Endodermal cell (in vitro differentiated cells): ENCODE measurements at regions not wholly inside any gene's neighbourhood (a gene's known extent, or its start where the extent isn't known, plus 50 kb on each side); places are given as distances from the start of the nearest gene placed in this dataset.
"Not testable (repeated sequence)": the region's sequence is repeated elsewhere in the genome, so short reads cannot be mapped to it uniquely, and the experiment has no call there.

Source experiments
- DNase-seq: peaks from one replicate; pipeline ENCODE4 v3.0.0-alpha.2; 2017
- H3K27ac ChIP-seq: 2 replicates; pipeline ENCODE4 v1.5.1; 2013; ENCODE audit warnings: mild to moderate bottlenecking, low read depth, low read length, moderate library complexity
- H3K27me3 ChIP-seq: 2 replicates; pipeline ENCODE4 v1.6.1; 2013; ENCODE audit warnings: mild to moderate bottlenecking, low read length, moderate library complexity; ENCODE audit not compliant: insufficient read depth, control insufficient read depth, poor library complexity, severe bottlenecking
- H3K36me3 ChIP-seq: 2 replicates; pipeline ENCODE4 v1.7.0; 2013; ENCODE audit warnings: mild to moderate bottlenecking, low read length, moderate library complexity; ENCODE audit not compliant: control insufficient read depth, insufficient read depth
- H3K4me1 ChIP-seq: one replicate; pipeline ENCODE4 v1.7.0; 2013; ENCODE audit warnings: low read length; ENCODE audit not compliant: control insufficient read depth, insufficient read depth
- H3K4me3 ChIP-seq: 2 replicates; pipeline ENCODE4 v1.5.1; 2013; ENCODE audit warnings: mild to moderate bottlenecking, low read length, moderate library complexity
- H3K9ac ChIP-seq: 2 replicates; pipeline ENCODE4 v1.6.1; 2013; ENCODE audit warnings: mild to moderate bottlenecking, low read length, moderate library complexity; ENCODE audit not compliant: poor library complexity, severe bottlenecking; ENCODE audit errors: extremely low read depth
- H3K9me3 ChIP-seq: 2 replicates; pipeline ENCODE4 v1.6.1; 2013; ENCODE audit warnings: mild to moderate bottlenecking, low read length, moderate library complexity; ENCODE audit not compliant: control insufficient read depth
- H3K27ac Mint-ChIP-seq: 2 replicates; pipeline ENCODE4 v1.8.0; 2020; ENCODE audit warnings: mixed read lengths
- H3K27me3 Mint-ChIP-seq: 2 replicates; pipeline ENCODE4 v1.8.0; 2021; ENCODE audit warnings: mild to moderate bottlenecking, mixed read lengths; ENCODE audit not compliant: insufficient read depth
- H3K36me3 Mint-ChIP-seq: 2 replicates; pipeline ENCODE4 v1.8.0; 2020; ENCODE audit warnings: low read depth, mixed read lengths
- H3K4me1 Mint-ChIP-seq: 2 replicates; pipeline ENCODE4 v1.8.0; 2020; ENCODE audit warnings: mixed read lengths
- H3K4me3 Mint-ChIP-seq: 2 replicates; pipeline ENCODE4 v1.8.0; 2020; ENCODE audit warnings: mild to moderate bottlenecking, moderate library complexity, mixed read lengths
- H3K9me3 Mint-ChIP-seq: 2 replicates; pipeline ENCODE4 v1.8.0; 2020; ENCODE audit warnings: mild to moderate bottlenecking, mixed read lengths
- WGBS, 2 experiments: methylation state at CpG; one replicate each; pipeline versions ENCODE4 v1.1.5 to v1.1.7; 2013; ENCODE audit warnings: missing lambda C conversion rate in 2 of 2, mixed read lengths in 1 of 2; ENCODE audit not compliant: insufficient coverage in 1 of 2, insufficient read length in 1 of 2; 5-methylcytosine and 5-hydroxymethylcytosine counted together
- TF ChIP-seq, protein P1 (sequence below): fragments of 200-600 bp; sonication (generic); conservative IDR thresholded peaks from 2 replicates; pipeline ENCODE4 v1.5.0; 2021; ENCODE audit warnings: antibody characterized with exemption, mild to moderate bottlenecking

DNA sequence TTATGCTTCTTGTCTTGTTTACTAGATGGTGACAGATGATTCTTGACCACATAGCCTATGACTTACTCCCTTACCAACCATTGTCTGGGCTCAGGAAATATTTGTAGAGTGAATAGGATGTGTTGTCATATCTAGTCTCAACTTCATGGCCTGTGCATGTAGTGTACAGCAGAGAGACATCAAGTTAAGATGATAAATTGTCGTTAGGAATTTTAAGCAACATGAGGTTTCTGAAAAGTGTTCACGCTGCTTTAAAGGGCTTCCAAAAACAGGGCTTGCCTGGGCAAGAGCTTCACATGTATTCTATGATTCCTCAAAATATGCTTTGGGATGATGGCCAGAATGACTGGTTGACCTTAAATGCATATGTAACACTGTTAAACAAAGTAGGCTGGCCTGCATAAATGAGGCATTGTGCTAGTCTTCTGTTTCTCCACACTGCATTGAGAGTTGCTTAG is 424.0 kb downstream of the RND3 start:
- Histone ChIP-seq H3K36me3 (no peaks in the 10 kb centered on the region), H3K4me1 (no peaks in the 10 kb centered on the region), H3K9ac (no peak overlapping the region), H3K27me3 (no peaks in the 10 kb centered on the region), H3K9me3 (no peaks in the 10 kb centered on the region), H3K27ac (peak overlapping the region; percentile 95), H3K4me3 (no peak overlapping the region)
- 95 to 100% methylated on average over 2 of the region's 2 CpGs for WGBS, 2 experiments
- no peak for DNase-seq
- no peaks in the 10 kb centered on the region for H3K4me1 Mint-ChIP-seq
- no peaks in the 10 kb centered on the region for H3K36me3 Mint-ChIP-seq
- H3K9me3 Mint-ChIP-seq, result no peaks in the 10 kb centered on the region
- H3K4me3 Mint-ChIP-seq, result no peak overlapping the region
- H3K27ac Mint-ChIP-seq, result no peak overlapping the region
- TF ChIP-seq, protein P1, sequence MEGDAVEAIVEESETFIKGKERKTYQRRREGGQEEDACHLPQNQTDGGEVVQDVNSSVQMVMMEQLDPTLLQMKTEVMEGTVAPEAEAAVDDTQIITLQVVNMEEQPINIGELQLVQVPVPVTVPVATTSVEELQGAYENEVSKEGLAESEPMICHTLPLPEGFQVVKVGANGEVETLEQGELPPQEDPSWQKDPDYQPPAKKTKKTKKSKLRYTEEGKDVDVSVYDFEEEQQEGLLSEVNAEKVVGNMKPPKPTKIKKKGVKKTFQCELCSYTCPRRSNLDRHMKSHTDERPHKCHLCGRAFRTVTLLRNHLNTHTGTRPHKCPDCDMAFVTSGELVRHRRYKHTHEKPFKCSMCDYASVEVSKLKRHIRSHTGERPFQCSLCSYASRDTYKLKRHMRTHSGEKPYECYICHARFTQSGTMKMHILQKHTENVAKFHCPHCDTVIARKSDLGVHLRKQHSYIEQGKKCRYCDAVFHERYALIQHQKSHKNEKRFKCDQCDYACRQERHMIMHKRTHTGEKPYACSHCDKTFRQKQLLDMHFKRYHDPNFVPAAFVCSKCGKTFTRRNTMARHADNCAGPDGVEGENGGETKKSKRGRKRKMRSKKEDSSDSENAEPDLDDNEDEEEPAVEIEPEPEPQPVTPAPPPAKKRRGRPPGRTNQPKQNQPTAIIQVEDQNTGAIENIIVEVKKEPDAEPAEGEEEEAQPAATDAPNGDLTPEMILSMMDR, result no peak
- peaks cover 5% of the 10 kb centered on the region for H3K27me3 Mint-ChIP-seq

DNA sequence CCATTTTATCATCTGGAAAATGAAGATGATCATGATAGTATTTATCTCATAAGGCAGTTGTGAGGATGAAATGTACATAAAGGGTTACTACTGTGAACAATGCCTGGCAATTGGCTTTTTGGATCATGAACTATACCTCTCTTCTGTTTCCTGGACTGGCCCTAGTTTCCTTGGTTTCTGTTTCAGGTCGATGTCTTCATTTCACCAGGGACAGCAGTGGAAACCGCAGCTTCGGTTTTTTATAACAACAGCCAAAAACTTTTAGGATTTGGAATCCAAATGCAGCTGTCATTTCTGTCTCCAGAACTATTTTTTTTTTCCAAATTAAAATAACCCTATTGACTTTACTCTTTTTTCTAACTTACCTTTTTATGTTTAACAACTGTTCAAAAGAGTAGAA is 425.1 kb downstream of the RND3 start:
- H3K4me1 Mint-ChIP-seq, result no peaks in the 10 kb centered on the region
- H3K27ac Mint-ChIP-seq, result no peak overlapping the region
- peaks cover 5% of the 10 kb centered on the region for H3K27me3 Mint-ChIP-seq
- H3K36me3 Mint-ChIP-seq, result no peaks in the 10 kb centered on the region
- Histone ChIP-seq H3K9ac (no peak overlapping the region), H3K27me3 (no peaks in the 10 kb centered on the region), H3K36me3 (no peaks in the 10 kb centered on the region), H3K9me3 (no peaks in the 10 kb centered on the region), H3K4me3 (no peak overlapping the region), H3K4me1 (no peaks in the 10 kb centered on the region), H3K27ac (peak overlapping the region; percentile 95)
- DNase-seq, result no peak
- H3K9me3 Mint-ChIP-seq, result no peaks in the 10 kb centered on the region
- 90 to 93% methylated on average over 3 of the region's 3 CpGs for WGBS, 2 experiments
- TF ChIP-seq, protein P1, result no peak
- no peak overlapping the region for H3K4me3 Mint-ChIP-seq

DNA sequence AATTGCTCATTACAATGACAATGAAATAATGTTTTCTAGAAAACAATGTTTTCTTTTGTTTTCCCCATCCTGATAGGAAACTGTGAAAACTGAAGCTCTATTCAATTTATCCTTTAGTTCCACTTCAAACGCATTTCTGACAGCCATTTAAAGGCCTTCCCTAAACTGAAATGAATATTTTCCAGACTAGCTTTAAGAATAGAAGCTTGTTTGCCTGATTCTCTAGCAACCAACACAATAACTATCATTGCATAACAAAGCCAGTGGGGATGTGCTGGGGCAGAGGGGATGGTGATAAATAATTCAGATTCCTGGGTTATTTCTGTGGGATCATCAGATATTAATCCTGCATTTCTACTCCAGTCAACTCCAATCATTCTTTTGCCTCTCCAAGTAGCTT is 427.1 kb downstream of the RND3 start:
- Histone ChIP-seq H3K9ac (no peak overlapping the region), H3K27me3 (no peaks in the 10 kb centered on the region), H3K27ac (peak overlapping the region; percentile 91), H3K9me3 (no peaks in the 10 kb centered on the region), H3K4me3 (no peak overlapping the region), H3K36me3 (no peaks in the 10 kb centered on the region), H3K4me1 (no peaks in the 10 kb centered on the region)
- Mint-ChIP-seq H3K9me3 (no peaks in the 10 kb centered on the region), H3K4me1 (no peaks in the 10 kb centered on the region), H3K36me3 (no peaks in the 10 kb centered on the region), H3K27ac (no peak overlapping the region), H3K27me3 (peaks cover 5% of the 10 kb centered on the region), H3K4me3 (no peak overlapping the region)
- WGBS, 2 experiments, result 25% methylated on average over 1 of the region's 1 CpG; no CpG with 5 or more reads in 1 of the 2 experiments
- TF ChIP-seq, protein P1, result no peak
- DNase-seq, result no peak

- DNase-seq, H3K9me3 Mint-ChIP-seq, H3K36me3 Mint-ChIP-seq, H3K27me3 ChIP-seq, H3K4me3 Mint-ChIP-seq, H3K36me3 ChIP-seq, H3K4me1 Mint-ChIP-seq, H3K4me1 ChIP-seq, H3K27me3 Mint-ChIP-seq, H3K27ac Mint-ChIP-seq, H3K9ac ChIP-seq, H3K4me3 ChIP-seq, H3K9me3 ChIP-seq: not testable (repeated sequence)
- WGBS, 2 experiments, result 87% methylated on average over 1 of the region's 2 CpGs; no CpG with 5 or more reads in 1 of the 2 experiments
- peak overlapping the region; percentile 91 for H3K27ac ChIP-seq
Measured at GRCh38 chr2:150059676-150060075, 427.8 kb downstream of the RND3 start.
